AG09309 (cell line): ENCODE measurements at regions not wholly inside any gene's neighbourhood (a gene's known extent, or its start where the extent isn't known, plus 50 kb on each side); places are given as distances from the start of the nearest gene placed in this dataset.

ENCODE experiments used
- DNase-seq: peaks from one replicate; pipeline ENCODE4 v3.0.0-alpha.2; 2010; ENCODE audit warnings: low read depth
- H3K4me3 ChIP-seq: 2 replicates; pipeline ENCODE4 v1.5.1; 2011; ENCODE audit warnings: mild to moderate bottlenecking, low read depth, low read length, moderate library complexity; ENCODE audit not compliant: control insufficient read depth
- CTCF ChIP-seq: IDR thresholded peaks from 2 replicates; pipeline ENCODE4 v1.5.1; 2011; ENCODE audit warnings: mild to moderate bottlenecking, low read depth, low read length, inconsistent platforms; ENCODE audit not compliant: insufficient read depth, control insufficient read depth; ENCODE audit errors: missing control alignments

- no peak for TF ChIP-seq CTCF
- no peak overlapping the region for H3K4me3 ChIP-seq
- no peak for DNase-seq
These were observed 112.6 kb upstream of the SORBS2 start for GRCh38 chr4:185924458-185925044.

- TF ChIP-seq CTCF: no peak
- no peak for DNase-seq
- H3K4me3 ChIP-seq: no peak overlapping the region
These were observed 113.9 kb upstream of the SORBS2 start for GRCh38 chr4:185925910-185926360.

- no peak overlapping the region for H3K4me3 ChIP-seq
- no peak for DNase-seq
- no peak for TF ChIP-seq CTCF
These were observed 119.4 kb upstream of the SORBS2 start for GRCh38 chr4:185931375-185931774.

- no peak overlapping the region for H3K4me3 ChIP-seq
- TF ChIP-seq CTCF: no peak
- DNase-seq: no peak
These were observed 120.0 kb upstream of the SORBS2 start for GRCh38 chr4:185931986-185932385.

GRCh38 chr4:185932491-185932890 is 120.5 kb upstream of the SORBS2 start:
- TF ChIP-seq CTCF: no peak
- no peak for DNase-seq
- no peak overlapping the region for H3K4me3 ChIP-seq

- peak; percentile 64 for DNase-seq
- TF ChIP-seq CTCF: no peak
These were observed 121.1 kb upstream of the SORBS2 start for GRCh38 chr4:185933078-185933581.

More at GRCh38 chr4:185933078-185933581, 121.1 kb upstream of the SORBS2 start:
- H3K4me3 ChIP-seq: no peak overlapping the region
